ENCODE measurements at regions not wholly inside any gene's neighbourhood (a gene's known extent, or its start where the extent isn't known, plus 50 kb on each side); places are given as distances from the start of the nearest gene placed in this dataset.

DNA sequence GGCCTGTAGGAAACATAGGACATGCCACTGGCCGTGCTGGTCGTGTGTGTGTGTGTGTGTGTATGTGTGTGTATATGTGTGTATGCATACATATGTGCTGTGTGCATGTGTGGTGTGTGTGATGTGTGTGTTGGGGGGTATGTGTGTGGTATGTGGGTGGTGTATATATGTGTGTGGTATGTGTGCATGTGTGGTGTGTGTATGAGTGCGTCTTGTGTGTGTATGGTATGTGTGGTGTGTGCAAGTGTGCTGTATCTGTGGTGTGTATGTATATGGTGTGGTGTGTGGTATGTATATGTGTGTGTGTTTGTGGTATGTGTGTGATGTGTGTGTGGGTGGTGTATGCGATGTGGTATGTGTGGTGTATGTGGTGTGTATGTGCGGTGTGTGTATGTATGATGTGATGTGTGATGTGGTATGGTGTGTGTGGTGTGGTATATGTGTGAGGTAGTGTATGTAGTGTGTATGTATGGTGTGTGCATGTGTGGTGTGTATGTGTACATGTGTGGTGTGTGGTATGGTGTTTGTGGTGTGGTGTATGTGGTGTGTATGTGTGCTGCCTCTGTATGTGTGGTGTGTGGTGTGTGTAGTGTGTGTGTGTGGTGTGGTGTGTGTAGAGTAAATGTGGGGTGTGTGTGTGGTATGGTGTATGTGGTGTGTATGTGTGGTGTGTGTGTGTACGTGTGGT is 120.8 kb upstream of the CACHD1 start:
- TF ChIP-seq, protein P1, sequence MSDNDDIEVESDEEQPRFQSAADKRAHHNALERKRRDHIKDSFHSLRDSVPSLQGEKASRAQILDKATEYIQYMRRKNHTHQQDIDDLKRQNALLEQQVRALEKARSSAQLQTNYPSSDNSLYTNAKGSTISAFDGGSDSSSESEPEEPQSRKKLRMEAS (CRISPR knock-in tag; IDR thresholded peaks at IDR 0.05): no peak
- TF ChIP-seq, protein P2, sequence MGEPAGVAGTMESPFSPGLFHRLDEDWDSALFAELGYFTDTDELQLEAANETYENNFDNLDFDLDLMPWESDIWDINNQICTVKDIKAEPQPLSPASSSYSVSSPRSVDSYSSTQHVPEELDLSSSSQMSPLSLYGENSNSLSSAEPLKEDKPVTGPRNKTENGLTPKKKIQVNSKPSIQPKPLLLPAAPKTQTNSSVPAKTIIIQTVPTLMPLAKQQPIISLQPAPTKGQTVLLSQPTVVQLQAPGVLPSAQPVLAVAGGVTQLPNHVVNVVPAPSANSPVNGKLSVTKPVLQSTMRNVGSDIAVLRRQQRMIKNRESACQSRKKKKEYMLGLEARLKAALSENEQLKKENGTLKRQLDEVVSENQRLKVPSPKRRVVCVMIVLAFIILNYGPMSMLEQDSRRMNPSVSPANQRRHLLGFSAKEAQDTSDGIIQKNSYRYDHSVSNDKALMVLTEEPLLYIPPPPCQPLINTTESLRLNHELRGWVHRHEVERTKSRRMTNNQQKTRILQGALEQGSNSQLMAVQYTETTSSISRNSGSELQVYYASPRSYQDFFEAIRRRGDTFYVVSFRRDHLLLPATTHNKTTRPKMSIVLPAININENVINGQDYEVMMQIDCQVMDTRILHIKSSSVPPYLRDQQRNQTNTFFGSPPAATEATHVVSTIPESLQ (CRISPR knock-in tag; IDR thresholded peaks at IDR 0.05): no peak
- TF ChIP-seq ESRRA (CRISPR knock-in tag; IDR thresholded peaks at IDR 0.05; ENCODE audit: borderline replicate concordance) (no peak), TEAD4 (CRISPR knock-in tag; IDR thresholded peaks at IDR 0.05) (no peak), RELA (CRISPR knock-in tag; IDR thresholded peaks at IDR 0.05; ENCODE audit: borderline replicate concordance) (no peak), SMAD4 (CRISPR knock-in tag; IDR thresholded peaks at IDR 0.05) (no peak)
- TF ChIP-seq, protein P3, sequence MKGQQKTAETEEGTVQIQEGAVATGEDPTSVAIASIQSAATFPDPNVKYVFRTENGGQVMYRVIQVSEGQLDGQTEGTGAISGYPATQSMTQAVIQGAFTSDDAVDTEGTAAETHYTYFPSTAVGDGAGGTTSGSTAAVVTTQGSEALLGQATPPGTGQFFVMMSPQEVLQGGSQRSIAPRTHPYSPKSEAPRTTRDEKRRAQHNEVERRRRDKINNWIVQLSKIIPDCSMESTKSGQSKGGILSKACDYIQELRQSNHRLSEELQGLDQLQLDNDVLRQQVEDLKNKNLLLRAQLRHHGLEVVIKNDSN (CRISPR knock-in tag; IDR thresholded peaks at IDR 0.05): no peak
- TF ChIP-seq, protein P4, sequence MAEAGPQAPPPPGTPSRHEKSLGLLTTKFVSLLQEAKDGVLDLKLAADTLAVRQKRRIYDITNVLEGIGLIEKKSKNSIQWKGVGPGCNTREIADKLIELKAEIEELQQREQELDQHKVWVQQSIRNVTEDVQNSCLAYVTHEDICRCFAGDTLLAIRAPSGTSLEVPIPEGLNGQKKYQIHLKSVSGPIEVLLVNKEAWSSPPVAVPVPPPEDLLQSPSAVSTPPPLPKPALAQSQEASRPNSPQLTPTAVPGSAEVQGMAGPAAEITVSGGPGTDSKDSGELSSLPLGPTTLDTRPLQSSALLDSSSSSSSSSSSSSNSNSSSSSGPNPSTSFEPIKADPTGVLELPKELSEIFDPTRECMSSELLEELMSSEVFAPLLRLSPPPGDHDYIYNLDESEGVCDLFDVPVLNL (CRISPR knock-in tag; IDR thresholded peaks at IDR 0.05; ENCODE audit: borderline replicate concordance, low read depth): no peak

All from WTC11 (cell line).